Stimulated activated CD4-positive, alpha-beta T cell treated with anti-CD3 and anti-CD28 coated beads, Interleukin-2, amount 100 ng/mL, for 24 hours (primary cell): ENCODE measurements at regions not wholly inside any gene's neighbourhood (a gene's known extent, or its start where the extent isn't known, plus 50 kb on each side); places are given as distances from the start of the nearest gene placed in this dataset.
"Not testable (repeated sequence)": the region's sequence is repeated elsewhere in the genome, so short reads cannot be mapped to it uniquely, and the experiment has no call there.

Experiments used
- DNase-seq, 2 donors: peaks; one replicate each; pipeline ENCODE4 v3.0.0-alpha.2; 2020

DNA sequence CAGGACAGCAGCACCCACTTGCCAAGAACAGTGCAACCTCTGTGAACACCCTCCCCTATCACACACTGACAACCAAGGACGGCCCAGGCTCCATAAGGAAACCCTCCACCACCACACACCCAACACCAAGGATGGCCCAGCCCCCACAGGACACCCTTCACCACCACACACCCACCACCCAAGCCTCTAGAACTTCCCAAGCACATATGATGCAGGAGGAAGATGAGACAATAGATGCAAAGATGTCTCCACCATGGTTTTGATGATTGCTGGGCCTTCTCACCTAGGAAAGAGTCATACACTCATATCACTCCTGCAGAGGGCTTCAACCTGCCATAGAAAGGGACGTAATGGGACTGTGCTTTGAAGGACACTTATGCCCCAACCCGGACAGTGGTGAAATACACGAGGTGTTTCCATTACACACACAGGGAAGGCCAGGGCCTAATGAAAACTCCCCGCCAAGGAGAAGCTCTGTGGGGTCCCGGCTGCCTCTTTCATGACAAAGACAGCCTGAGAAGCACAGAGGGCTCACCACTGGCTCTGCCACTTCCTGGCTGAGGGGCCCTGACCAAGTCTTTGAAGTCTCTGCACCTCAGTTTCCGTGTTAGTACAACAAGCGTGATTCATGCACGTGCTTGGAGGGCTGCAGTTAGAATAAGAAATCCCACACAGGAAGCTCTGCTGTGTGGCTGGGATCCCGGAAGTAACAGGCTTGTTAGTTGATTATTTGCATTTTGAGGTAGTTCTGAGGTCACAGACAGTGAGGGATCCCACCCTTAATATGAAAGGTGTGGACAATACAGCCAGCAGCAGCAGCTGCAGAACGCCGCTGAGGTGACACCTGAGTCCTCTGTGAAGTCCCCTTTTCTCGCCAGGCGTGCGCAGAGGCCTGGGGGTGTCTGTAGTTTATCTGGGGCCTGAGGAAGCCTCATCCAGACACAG is 61.9 kb upstream of the ATP12A start:
- DNase-seq = peak; percentile 54 to 63

DNA sequence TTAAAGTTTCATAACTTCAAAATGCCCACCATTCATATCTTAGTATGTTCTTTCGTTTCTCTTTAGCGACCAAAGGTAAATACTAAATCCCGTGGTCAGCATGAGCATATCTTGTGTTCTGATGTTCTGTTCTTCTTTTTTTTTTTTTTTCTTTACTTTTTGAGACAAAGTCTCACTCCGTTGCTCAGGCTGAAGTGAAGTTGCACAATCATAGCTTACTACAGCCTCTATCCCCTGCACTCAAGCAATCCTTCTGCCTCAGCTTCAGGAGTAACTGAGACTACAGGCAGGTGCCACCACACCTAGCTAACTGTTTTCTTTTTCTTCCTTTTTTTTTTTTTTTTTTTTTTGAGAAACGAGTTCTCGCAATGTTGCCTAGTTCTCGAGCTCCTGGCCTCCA is 60.9 kb upstream of the ATP12A start:
- no peak for DNase-seq

DNA sequence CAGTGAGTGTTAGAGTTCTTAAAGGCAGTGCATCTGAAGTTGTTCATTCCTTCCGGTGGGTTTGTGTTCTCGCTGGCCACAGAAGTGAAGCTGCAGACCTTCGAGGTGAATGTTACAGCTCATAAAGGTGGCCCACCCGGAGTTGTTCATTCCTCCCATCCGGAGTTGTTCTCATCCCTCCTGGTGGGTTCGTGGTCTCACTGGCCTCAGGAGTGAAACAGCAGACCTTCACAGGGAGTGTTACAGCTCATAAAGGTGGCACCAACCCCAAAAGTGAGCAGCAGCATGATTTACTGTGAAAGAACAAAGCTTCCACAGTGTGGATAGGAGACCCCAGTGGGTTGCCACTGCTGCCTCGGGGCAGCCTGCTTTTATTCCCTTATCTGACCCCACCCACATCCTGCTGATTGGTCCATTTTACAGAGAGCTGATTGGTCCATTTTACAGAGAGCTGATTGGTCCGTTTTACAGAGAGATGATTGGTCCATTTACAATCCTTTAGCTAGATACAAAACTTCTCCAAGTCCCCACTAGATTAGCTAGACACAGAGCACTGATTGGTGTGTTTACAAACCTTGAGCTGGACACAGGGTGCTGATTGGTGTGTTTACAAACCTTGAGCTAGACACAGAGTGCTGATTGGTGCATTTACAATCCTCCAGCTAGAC is 57.6 kb upstream of the ATP12A start:
- not testable (repeated sequence) for DNase-seq

GRCh38 chr13:24623149-24623665 is 57.0 kb upstream of the ATP12A start:
- no peak for DNase-seq

DNA sequence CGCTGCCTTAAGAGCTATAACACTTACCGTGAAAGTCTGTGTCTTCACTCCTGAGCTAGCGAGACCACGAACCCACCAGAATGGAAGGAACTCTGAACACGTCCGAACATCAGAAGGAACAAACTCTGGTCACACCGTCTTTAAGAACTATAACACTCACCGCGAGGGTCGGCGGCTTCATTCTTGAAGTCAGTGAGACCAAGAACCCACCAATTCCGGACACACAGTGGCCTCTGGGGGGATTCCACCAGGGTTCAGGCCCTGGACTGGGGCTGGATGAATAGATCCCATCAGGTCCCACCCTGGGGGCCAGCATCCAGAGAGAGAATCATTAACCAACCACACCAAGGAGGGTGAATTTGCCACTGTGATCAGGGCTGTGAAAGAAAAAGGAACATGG is 55.8 kb upstream of the ATP12A start:
- no peak for DNase-seq

DNA sequence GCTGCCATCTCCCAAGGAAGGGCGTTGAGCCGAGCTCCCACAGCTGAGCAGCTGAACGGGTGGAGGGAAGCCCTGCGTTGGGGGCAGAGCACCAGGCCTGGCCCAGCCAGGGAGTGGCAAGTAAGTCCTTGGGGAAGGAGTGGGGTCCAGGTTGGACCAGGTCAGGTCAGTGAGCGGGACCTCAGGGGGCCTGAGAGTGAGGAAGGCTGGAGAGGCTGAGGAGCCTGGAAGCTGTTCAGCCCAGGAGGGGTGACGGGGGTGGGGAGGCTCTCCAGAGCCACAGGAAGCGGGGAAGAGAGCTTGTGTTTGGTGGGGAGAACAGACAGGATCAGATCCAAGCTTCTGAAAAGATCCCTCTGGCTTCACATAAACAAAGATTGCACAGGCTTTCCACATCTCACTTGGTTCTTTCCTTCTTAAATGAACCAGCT is 55.4 kb upstream of the ATP12A start:
- DNase-seq = no peak

GRCh38 chr13:24625331-24625731 is 54.9 kb upstream of the ATP12A start:
- DNase-seq = no peak

- no peak for DNase-seq
These were observed 54.0 kb upstream of the ATP12A start for GRCh38 chr13:24625870-24626849.

GRCh38 chr13:24627090-24627714 is 53.0 kb upstream of the ATP12A start:
- no peak for DNase-seq

GRCh38 chr13:24627946-24628345 is 52.3 kb upstream of the ATP12A start:
- DNase-seq = no peak

- DNase-seq = no peak
These were observed 50.9 kb upstream of the ATP12A start for GRCh38 chr13:24629320-24629719.

DNA sequence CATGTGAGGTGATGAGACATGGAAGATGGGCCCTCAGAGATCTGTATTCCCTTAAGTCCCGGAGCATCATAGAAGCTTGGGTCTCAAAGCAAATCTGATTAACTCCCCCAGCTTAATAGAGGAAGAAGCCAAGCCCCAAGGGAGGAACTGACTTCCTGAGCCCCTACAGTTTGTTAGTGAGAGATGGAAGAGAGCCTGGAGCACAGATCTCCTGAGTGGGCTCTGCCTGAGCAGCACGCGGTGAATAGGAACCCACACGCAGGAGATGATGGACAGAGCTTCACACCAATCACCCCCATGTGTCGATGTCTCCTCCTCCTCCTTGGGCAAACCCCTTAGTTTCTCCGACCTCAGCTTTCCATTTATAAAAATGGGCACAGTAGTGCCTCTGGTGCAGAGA is 50.1 kb upstream of the ATP12A start:
- DNase-seq = no peak
